HepG2 (cell line): ENCODE measurements at regions not wholly inside any gene's neighbourhood (a gene's known extent, or its start where the extent isn't known, plus 50 kb on each side); places are given as distances from the start of the nearest gene placed in this dataset.

ENCODE experiments used
- ATAC-seq: fragments of 200-7000 bp; cut with Tn5 transposase; 3 replicates; pipeline ENCODE4 v1.9.1; 2020; ENCODE audit warnings: mild to moderate bottlenecking, moderate library complexity
- BruUV-seq: library from RNA; stranded (reverse); fragments of 400-500 nt; replicated peaks from 2 replicates; lab custom pipeline; 2021; lab: Mats Ljungman, UMichigan
- CTCF ChIA-PET: fragments of 300-600 bp; formaldehyde crosslinking; extraction: SDS; loops from one replicate; lab custom pipeline; 2021; ENCODE audit warnings: low total read pairs, inconsistent platforms, low intra/inter-chr PET ratio; lab: Yijun Ruan, JAX
- POLR2A ChIA-PET: fragments of 350-600 bp; sonication (Branson Sonifier 250); formaldehyde crosslinking; loops from one replicate; lab custom pipeline; 2020; ENCODE audit warnings: antibody characterized with exemption, inconsistent platforms; lab: Yijun Ruan, JAX
- DNase-seq: peaks from one replicate; pipeline ENCODE4 v3.0.0-alpha.2; 2015; ENCODE audit warnings: low spot score
- FAIRE-seq: peaks from 3 replicates; lab custom pipeline; 2011; peaks lifted over from hg19 to GRCh38; lab: Jason Lieb, UNC
- H2AFZ ChIP-seq: one replicate; pipeline ENCODE4 v1.6.1; 2011; ENCODE audit warnings: low read length, inconsistent platforms
- H3K27ac ChIP-seq: fragments of 300-600 bp; 3 replicates; pipeline ENCODE4 v1.8.0; 2011; ENCODE audit warnings: mixed run types, mild to moderate bottlenecking, mixed read lengths, low read length, inconsistent platforms; ENCODE audit not compliant: insufficient read depth; ENCODE audit errors: extremely low read length
- H3K27me3 ChIP-seq, 2 experiments: fragments of 200-600 bp in 1 of 2; 2 replicates in 1 of 2; 3 replicates in 1 of 2; pipeline versions ENCODE4 v1.6.0 to v1.8.0; 2011; ENCODE audit warnings: low read length in 2 of 2, mild to moderate bottlenecking in 2 of 2, moderate library complexity in 2 of 2, inconsistent platforms in 1 of 2; ENCODE audit not compliant: insufficient read depth in 2 of 2, control insufficient read depth in 1 of 2
- H3K36me3 ChIP-seq, 2 experiments: fragments of 200-600 bp in 1 of 2; replicated peaks in 1 of 2; 2 replicates in 1 of 2; 3 replicates in 1 of 2; pipeline versions ENCODE4 v1.5.1 to v1.8.0; 2011; ENCODE audit warnings: low read length in 2 of 2, inconsistent platforms in 1 of 2; ENCODE audit not compliant: insufficient read depth in 2 of 2, control insufficient read depth in 1 of 2
- H3K4me1 ChIP-seq: 2 replicates; pipeline ENCODE4 v1.5.1; 2012; ENCODE audit warnings: low read length, inconsistent platforms; ENCODE audit not compliant: insufficient read depth
- H3K4me2 ChIP-seq: 2 replicates; pipeline ENCODE4 v1.6.0; 2011; ENCODE audit warnings: low read depth, low read length, inconsistent platforms
- H3K4me3 ChIP-seq, 3 experiments: fragments of 200-600 bp in 1 of 3; sonication (generic), shearing (Covaris generic) in 1 of 3; replicated peaks in 1 of 3; 2 replicates each; pipeline ENCODE4 v1.5.1; 2011 to 2016; ENCODE audit warnings: low read length in 3 of 3, inconsistent platforms in 2 of 3, low read depth in 2 of 3, mild to moderate bottlenecking in 2 of 3, control low read depth in 1 of 3, mixed read lengths in 1 of 3; ENCODE audit not compliant: insufficient read depth in 1 of 3
- H3K79me2 ChIP-seq: one replicate; pipeline ENCODE4 v1.6.1; 2011; ENCODE audit warnings: low read length, inconsistent platforms; ENCODE audit not compliant: insufficient read depth
- H3K9ac ChIP-seq: 2 replicates; pipeline ENCODE4 v1.6.0; 2011; ENCODE audit warnings: mild to moderate bottlenecking, low read depth, low read length, inconsistent platforms; ENCODE audit not compliant: insufficient read depth
- H3K9me3 ChIP-seq: 2 replicates; pipeline ENCODE4 v1.5.1; 2012; ENCODE audit warnings: mild to moderate bottlenecking, low read length
- H4K20me1 ChIP-seq: 2 replicates; pipeline ENCODE4 v1.6.0; 2011; ENCODE audit warnings: inconsistent platforms, mild to moderate bottlenecking, low read length, moderate library complexity; ENCODE audit not compliant: insufficient read depth
- CTCF ChIP-seq: sonication (generic); formaldehyde crosslinking; IDR thresholded peaks from 2 replicates; pipeline ENCODE4 v1.5.0; 2020; ENCODE audit warnings: mild to moderate bottlenecking, missing genetic modification reagents, moderate library complexity
- FOXM1 ChIP-seq: sonication (generic); formaldehyde crosslinking; IDR thresholded peaks from 2 replicates; pipeline ENCODE4 v1.5.0; 2020; ENCODE audit warnings: missing genetic modification reagents
- PAXIP1 ChIP-seq: sonication (generic); formaldehyde crosslinking; conservative IDR thresholded peaks from 2 replicates; pipeline ENCODE4 v1.4.0; 2020; ENCODE audit warnings: mild to moderate bottlenecking, missing genetic modification reagents, moderate library complexity
- SMC3 ChIP-seq: IDR thresholded peaks from 2 replicates; pipeline ENCODE4 v1.6.1; 2011; ENCODE audit warnings: low read length, improper control_type of control experiment
- STAG1 ChIP-seq: sonication (generic); formaldehyde crosslinking; IDR thresholded peaks from 2 replicates; pipeline ENCODE4 v1.4.0; 2020; ENCODE audit warnings: missing genetic modification reagents
- WIZ ChIP-seq: sonication (generic); formaldehyde crosslinking; IDR thresholded peaks from 2 replicates; pipeline ENCODE4 v1.5.1; 2020; ENCODE audit warnings: mild to moderate bottlenecking, missing genetic modification reagents
- ZNF329 ChIP-seq: sonication (generic); formaldehyde crosslinking; IDR thresholded peaks from 2 replicates; pipeline ENCODE4 v1.9.0; 2021; ENCODE audit warnings: low read depth, mild to moderate bottlenecking, missing genetic modification reagents
- ZXDC ChIP-seq: sonication (generic); formaldehyde crosslinking; IDR thresholded peaks from 2 replicates; pipeline ENCODE4 v1.5.0; 2020; ENCODE audit warnings: mild to moderate bottlenecking, missing genetic modification reagents
- WGBS: methylation state at CpG from one replicate; pipeline ENCODE4 v1.1.6; 2017; ENCODE audit warnings: low lambda C conversion rate; 5-methylcytosine and 5-hydroxymethylcytosine counted together
- in situ Hi-C: cut with HindIII; loops from 2 replicates; pipeline ENCODE4 v1.10.0; 2017; ENCODE audit warnings: low pct_unique_long_range_greater_than_20kb; ENCODE audit not compliant: extremely low pct_ligation_motif_present
- intact Hi-C: fragments of 100-400 bp; cut with micrococcal nuclease; formaldehyde crosslinking; loops from one replicate; pipeline ENCODE4 v1.10.0; 2022; ENCODE audit not compliant: unreplicated experiment

- H3K27ac ChIP-seq = no peak overlapping the region
- TF ChIP-seq ZXDC (CRISPR knock-in tag) (no peak), WIZ (CRISPR knock-in tag) (no peak), SMC3 (peak; percentile 14; the same call in 1 of the 2 replicates), ZNF329 (no peak), FOXM1 (CRISPR knock-in tag) (no peak), PAXIP1 (CRISPR knock-in tag) (no peak), STAG1 (CRISPR knock-in tag) (peak; percentile 60), CTCF (CRISPR knock-in tag) (peak; percentile 14; the same call in 1 of the 2 replicates)
- POLR2A ChIA-PET = no interaction called here
- ATAC-seq (no peak), FAIRE-seq (no peak), DNase-seq (peak; percentile 12)
- CTCF ChIA-PET = interaction anchor here (1.4 kb wide), 1 partner anchor 169 kb away, joined by 11 read pairs; no protein-coding TSS in a partner anchor
- no TSS peak for BruUV-seq
- in situ Hi-C loops = no loop called here
- no peak overlapping the region for H2AFZ ChIP-seq
- H3K36me3 ChIP-seq = no peaks in the 10 kb centered on the region
- H3K4me1 ChIP-seq = peaks cover 35% of the 10 kb centered on the region
- no peaks in the 10 kb centered on the region for H3K9me3 ChIP-seq
- intact Hi-C loops = loop anchor here (1.0 to 10.0 kb wide), 2 partner anchors 141 to 170 kb away; no protein-coding TSS in a partner anchor
- 32% methylated on average over 4 of the region's 4 CpGs for WGBS
- H3K27me3 ChIP-seq = peaks cover 2 to 20% of the 10 kb centered on the region in 2 experiments; a peak in 3 of 5 replicates
- no peaks in the 10 kb centered on the region for H3K79me2 ChIP-seq
- H3K9ac ChIP-seq = no peak overlapping the region
- no peak overlapping the region for H3K4me3 ChIP-seq
- no peak overlapping the region for H3K4me2 ChIP-seq
- H4K20me1 ChIP-seq = no peaks in the 10 kb centered on the region
These were observed 184.0 kb upstream of the GDNF start for GRCh38 chr5:38023799-38024198.
